ENCODE measurements at regions not wholly inside any gene's neighbourhood (a gene's known extent, or its start where the extent isn't known, plus 50 kb on each side); places are given as distances from the start of the nearest gene placed in this dataset.
A peak's percentile ranks its signal among the peaks of the same experiment; 100 is the strongest.
"Not testable (repeated sequence)": the region's sequence is repeated elsewhere in the genome, so short reads cannot be mapped to it uniquely, and the experiment has no call there.

GRCh38 chr7:149662591-149663095 lies 110.7 kb downstream of the ZNF467 start:
- WGBS, 2 donors, result 52 to 61% methylated on average over 5 of the region's 5 CpGs
- Histone ChIP-seq H3K4me3 (no peak overlapping the region), H3K4me1 (ENCODE audit: control insufficient read depth in 5 of 5, insufficient read depth in 5 of 5, low read length in 5 of 5) (no peaks in the 10 kb centered on the region), H3K9ac (ENCODE audit: insufficient read depth in 1 of 2, low read length in 2 of 2) (no peak overlapping the region), H3K36me3 (ENCODE audit: control insufficient read depth in 4 of 4, insufficient read depth in 4 of 4, low read length in 4 of 4) (no peaks in the 10 kb centered on the region), H3K9me3 (ENCODE audit: control insufficient read depth in 4 of 4, insufficient read depth in 3 of 4, low read length in 3 of 4) (peaks cover 0 to 5% (median 0%) of the 10 kb centered on the region in 4 donors), H3K27me3 (ENCODE audit: control insufficient read depth in 3 of 3, insufficient read depth in 3 of 3, low read length in 2 of 3) (no peaks in the 10 kb centered on the region), H3K27ac (ENCODE audit: low read depth in 1 of 2, low read length in 1 of 2) (no peak overlapping the region)
- ATAC-seq (ENCODE audit: insufficient read depth, low FRiP score), result peak; percentile 58
- peak; percentile 27 for TF ChIP-seq CTCF (IDR thresholded peaks at IDR 0.05; ENCODE audit: control extremely low read depth, extremely low read depth)
- DNase-seq, result peak; percentile 9 to 21 (median 13)

GRCh38 chr7:149655784-149656183 lies 117.6 kb downstream of the ZNF467 start:
- H3K9me3 ChIP-seq (ENCODE audit: control insufficient read depth in 4 of 4, insufficient read depth in 3 of 4, low read length in 3 of 4), result peaks cover 0 to 3% (median 1%) of the 10 kb centered on the region in 4 donors
- no peak for DNase-seq
- H3K4me3 ChIP-seq, result no peak overlapping the region
- no peaks in the 10 kb centered on the region for H3K36me3 ChIP-seq (ENCODE audit: control insufficient read depth in 4 of 4, insufficient read depth in 4 of 4, low read length in 4 of 4)
- H3K9ac ChIP-seq (ENCODE audit: insufficient read depth in 1 of 2, low read length in 2 of 2), result no peak overlapping the region
- no peak for ATAC-seq (ENCODE audit: insufficient read depth, low FRiP score)
- WGBS, 2 donors, result 77 to 86% methylated on average over 1 of the region's 1 CpG
- H3K27ac ChIP-seq (ENCODE audit: low read depth in 1 of 2, low read length in 1 of 2), result no peak overlapping the region
- no peak for TF ChIP-seq CTCF (IDR thresholded peaks at IDR 0.05; ENCODE audit: control extremely low read depth, extremely low read depth)
- no peaks in the 10 kb centered on the region for H3K4me1 ChIP-seq (ENCODE audit: control insufficient read depth in 5 of 5, insufficient read depth in 5 of 5, low read length in 5 of 5)
- H3K27me3 ChIP-seq (ENCODE audit: control insufficient read depth in 3 of 3, insufficient read depth in 3 of 3, low read length in 2 of 3), result no peaks in the 10 kb centered on the region

GRCh38 chr7:149654588-149654987 lies 118.8 kb downstream of the ZNF467 start:
- 37 to 77% methylated on average over 1 of the region's 1 CpG for WGBS, 2 donors
- H3K9ac ChIP-seq (ENCODE audit: insufficient read depth in 1 of 2, low read length in 2 of 2), result no peak overlapping the region
- ATAC-seq (ENCODE audit: insufficient read depth, low FRiP score), result no peak
- peaks cover 0 to 3% (median 1%) of the 10 kb centered on the region in 4 donors for H3K9me3 ChIP-seq (ENCODE audit: control insufficient read depth in 4 of 4, insufficient read depth in 3 of 4, low read length in 3 of 4)
- no peaks in the 10 kb centered on the region for H3K27me3 ChIP-seq (ENCODE audit: control insufficient read depth in 3 of 3, insufficient read depth in 3 of 3, low read length in 2 of 3)
- no peak overlapping the region for H3K27ac ChIP-seq (ENCODE audit: low read depth in 1 of 2, low read length in 1 of 2)
- no peak overlapping the region for H3K4me3 ChIP-seq
- no peaks in the 10 kb centered on the region for H3K4me1 ChIP-seq (ENCODE audit: control insufficient read depth in 5 of 5, insufficient read depth in 5 of 5, low read length in 5 of 5)
- no peak for DNase-seq
- TF ChIP-seq CTCF (IDR thresholded peaks at IDR 0.05; ENCODE audit: control extremely low read depth, extremely low read depth), result no peak
- H3K36me3 ChIP-seq (ENCODE audit: control insufficient read depth in 4 of 4, insufficient read depth in 4 of 4, low read length in 4 of 4), result no peaks in the 10 kb centered on the region

- not testable (repeated sequence) for H3K4me3 ChIP-seq
Measured at GRCh38 chr7:149650190-149650589, 123.2 kb downstream of the ZNF467 start.

More at GRCh38 chr7:149650190-149650589, 123.2 kb downstream of the ZNF467 start:
- ATAC-seq (ENCODE audit: insufficient read depth, low FRiP score); H3K27ac ChIP-seq (ENCODE audit: low read depth in 1 of 2, low read length in 1 of 2); H3K4me1 ChIP-seq (ENCODE audit: control insufficient read depth in 5 of 5, insufficient read depth in 5 of 5, low read length in 5 of 5); H3K9ac ChIP-seq (ENCODE audit: insufficient read depth in 1 of 2, low read length in 2 of 2); DNase-seq; H3K36me3 ChIP-seq (ENCODE audit: control insufficient read depth in 4 of 4, insufficient read depth in 4 of 4, low read length in 4 of 4); H3K27me3 ChIP-seq (ENCODE audit: control insufficient read depth in 3 of 3, insufficient read depth in 3 of 3, low read length in 2 of 3); H3K9me3 ChIP-seq (ENCODE audit: control insufficient read depth in 4 of 4, insufficient read depth in 3 of 4, low read length in 3 of 4): not testable (repeated sequence)
- 21 to 42% methylated on average over 3 of the region's 3 CpGs for WGBS, 2 donors

Data from lung (tissue), 11 donors.